HG03135 (cell line): ENCODE measurements at regions not wholly inside any gene's neighbourhood (a gene's known extent, or its start where the extent isn't known, plus 50 kb on each side); places are given as distances from the start of the nearest gene placed in this dataset.
"Not testable (repeated sequence)": the region's sequence is repeated elsewhere in the genome, so short reads cannot be mapped to it uniquely, and the experiment has no call there.

Source experiments
- ATAC-seq: cut with Tn5 transposase; IDR thresholded peaks from one replicate; pipeline ENCODE4 v1.9.1; 2021; ENCODE audit warnings: mild to moderate bottlenecking, moderate library complexity; ENCODE audit not compliant: unreplicated experiment

DNA sequence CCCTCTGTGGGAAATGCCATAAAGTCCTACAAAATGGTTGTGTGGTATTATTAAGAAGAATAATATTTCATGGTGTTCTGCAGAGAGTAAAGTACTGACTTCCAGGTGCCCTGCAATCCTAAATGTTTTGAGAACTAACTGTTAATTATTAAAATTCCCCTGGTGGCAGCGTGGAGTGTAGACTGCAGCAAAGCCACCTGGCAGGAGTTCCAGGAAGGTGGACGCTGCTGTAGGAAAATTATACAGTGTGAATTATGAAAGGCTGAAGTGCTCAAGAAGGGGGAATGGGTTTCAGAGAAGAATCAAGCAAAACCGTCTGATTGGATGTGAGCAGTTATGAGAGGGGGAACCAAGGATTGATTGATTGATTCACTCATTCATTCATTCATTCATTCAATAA, 572.4 kb upstream of the PPP2R3A start:
- no peak for ATAC-seq

DNA sequence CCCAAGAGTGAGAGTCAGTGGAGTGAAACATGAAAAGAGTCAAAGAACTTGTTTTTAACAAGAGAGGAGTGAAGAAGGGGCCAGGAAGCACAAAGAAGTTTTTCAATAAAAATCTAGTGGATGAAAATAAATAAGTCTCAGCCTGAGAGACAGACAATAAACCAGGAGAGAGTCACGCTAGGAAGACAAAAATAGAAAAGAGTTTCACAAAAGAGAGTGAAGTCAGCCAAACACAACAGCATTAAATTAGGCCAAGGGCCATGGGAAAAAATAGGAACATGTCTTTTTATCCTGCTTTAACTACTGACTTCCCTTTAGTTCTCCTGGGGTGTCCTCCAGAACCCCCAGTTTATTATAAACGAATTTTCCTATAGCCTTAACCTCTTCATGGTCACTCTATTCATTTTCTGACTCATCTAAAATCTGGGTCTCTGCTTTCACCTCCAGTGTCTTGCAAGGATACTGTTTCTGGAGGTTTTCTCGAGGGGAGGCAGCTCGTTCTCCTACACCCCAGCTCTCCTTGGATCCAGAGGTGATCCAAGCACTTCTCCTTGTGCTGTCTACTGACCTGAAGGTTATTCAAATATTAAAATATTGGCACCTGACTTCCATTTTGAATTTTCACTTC, 571.5 kb upstream of the PPP2R3A start:
- no peak for ATAC-seq

DNA sequence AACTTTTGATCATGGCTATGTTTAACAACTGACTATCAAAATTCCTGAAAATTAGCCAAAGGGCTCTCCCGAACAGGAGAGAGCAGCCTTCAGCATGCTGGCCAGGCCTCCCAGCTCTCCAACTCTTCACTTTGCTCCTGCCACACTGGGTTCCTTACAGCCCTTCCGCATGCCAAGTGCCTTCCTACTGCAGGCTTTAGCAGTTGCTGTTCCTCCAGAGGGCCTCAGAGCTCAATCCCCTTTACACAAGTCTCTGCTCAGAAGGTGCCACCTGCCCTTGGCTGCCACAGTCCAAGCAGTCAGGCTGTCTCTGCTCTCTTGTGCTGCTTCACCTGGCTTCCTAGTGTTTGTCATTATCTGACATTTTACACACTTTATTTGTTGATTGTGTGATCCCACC, 553.1 kb upstream of the PPP2R3A start:
- ATAC-seq, result no peak

DNA sequence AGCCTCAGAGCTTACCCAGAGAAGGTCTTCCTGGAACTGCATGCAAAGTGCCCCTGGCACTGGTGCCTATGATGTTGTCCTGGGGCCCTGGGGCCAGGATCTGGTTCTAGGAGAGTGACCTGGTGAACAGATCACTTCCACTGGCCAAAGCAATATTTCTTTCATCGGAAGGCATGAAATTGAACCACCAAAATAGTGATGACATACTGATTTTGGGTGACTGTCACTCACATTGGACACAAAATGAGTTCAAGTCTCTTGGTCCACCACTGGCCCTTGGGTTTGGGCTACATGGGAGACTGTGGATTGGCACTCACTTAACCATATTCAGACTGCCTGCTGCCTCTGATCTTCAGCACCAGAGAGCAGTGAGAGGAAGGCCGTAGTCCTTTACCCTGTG, 549.3 kb upstream of the PPP2R3A start:
- ATAC-seq, result no peak

DNA sequence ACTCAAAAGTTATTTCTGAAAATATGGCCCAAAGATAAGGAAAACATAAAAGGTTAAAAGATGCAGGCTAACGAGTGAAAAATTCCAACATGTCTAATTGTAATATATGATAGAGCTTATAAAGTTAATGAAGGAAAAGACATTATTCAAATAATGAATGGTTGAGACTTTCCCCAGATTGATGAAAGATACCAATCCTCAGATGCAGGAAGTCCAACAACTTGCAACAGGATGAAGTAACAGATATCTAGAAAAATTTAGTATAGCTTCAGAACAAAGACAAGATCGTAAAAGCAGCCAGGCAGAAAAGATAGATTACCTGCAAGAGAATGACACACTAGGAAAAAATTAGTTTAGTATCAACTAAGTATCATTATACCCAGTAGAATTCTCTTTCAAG, 546.4 kb upstream of the PPP2R3A start:
- ATAC-seq, result no peak

DNA sequence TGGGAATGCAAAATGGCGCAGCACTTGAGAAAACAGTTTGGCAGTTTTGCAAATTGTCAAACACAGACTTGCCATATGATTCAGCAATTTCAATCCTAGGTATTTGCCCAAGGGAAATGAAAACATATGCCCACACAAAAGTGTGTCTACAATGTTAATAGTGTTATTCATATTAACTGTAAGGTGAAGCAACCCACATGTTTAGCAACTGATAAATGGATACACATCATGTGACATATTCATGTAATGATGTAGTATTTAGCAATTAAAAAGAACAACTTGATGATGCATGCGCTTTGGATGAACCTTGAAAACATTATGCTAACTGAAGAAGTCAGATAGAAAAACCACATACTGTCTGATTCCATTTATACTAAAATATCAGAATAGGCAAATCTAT, 539.0 kb upstream of the PPP2R3A start:
- ATAC-seq, result no peak

DNA sequence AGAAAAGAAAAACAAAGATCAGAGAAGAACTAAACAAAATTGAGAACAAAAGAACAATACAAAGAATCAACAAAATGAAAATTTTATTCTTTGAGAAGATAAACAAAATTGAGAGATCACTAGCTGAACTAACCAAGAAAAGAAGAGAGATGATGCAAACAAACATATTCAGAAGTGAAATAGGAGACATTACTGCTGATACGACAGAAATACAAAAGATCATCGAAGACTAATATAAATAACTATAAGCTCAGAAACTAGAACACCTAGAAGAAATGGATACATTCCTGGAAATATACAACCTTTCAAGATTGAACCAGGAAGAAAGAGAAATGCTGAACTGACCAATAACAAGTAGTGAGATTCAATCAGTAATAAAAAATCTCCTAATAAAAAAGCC, 533.1 kb upstream of the PPP2R3A start:
- ATAC-seq, result no peak

DNA sequence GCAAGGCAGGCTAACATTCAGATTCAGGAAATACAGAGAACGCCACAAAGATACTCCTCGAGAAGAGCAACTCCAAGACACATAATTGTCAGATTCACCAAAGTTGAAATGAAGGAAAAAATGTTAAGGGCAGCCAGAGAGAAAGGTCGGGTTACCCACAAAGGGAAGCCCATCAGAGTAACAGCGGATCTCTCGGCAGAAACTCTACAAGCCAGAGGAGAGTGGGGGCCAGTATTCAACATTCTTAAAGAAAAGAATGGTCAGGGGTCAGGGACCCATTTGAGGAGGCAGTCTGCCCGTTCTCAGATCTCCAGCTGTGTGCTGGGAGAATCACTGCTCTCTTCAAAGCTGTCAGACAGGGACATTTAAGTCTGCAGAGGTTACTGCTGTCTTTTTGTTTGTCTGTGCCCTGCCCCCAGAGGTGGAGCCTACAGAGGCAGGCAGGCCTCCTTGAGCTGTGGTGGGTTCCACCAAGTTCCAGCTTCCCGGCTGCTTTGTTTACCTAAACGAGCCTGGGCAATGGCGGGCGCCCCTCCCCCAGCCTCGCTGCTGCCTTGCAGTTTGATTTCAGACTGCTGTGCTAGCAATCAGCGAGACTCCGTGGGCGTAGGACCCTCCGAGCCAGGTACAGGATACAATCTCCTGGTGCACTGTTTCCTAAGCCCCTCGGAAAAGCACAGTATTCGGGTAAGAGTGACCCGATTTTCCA, 526.5 kb upstream of the PPP2R3A start:
- not testable (repeated sequence) for ATAC-seq

DNA sequence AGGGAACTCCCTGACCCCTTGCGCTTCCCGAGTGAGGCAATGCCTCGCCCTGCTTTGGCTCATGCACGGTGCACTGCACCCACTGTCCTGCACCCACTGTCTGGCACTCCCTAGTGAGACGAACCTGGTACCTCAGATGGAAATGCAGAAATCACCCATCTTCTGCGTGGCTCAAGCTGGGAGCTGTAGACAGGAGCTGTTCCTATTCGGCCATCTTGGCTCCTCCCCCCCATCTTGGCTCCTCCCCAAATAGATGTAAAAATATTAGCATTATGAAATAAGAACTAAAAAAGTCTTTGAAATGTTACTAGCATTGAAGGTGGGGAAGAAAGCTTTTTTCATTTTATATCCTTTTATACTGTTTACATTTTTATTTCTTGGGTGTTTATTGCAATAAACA, 525.9 kb upstream of the PPP2R3A start:
- not testable (repeated sequence) for ATAC-seq

DNA sequence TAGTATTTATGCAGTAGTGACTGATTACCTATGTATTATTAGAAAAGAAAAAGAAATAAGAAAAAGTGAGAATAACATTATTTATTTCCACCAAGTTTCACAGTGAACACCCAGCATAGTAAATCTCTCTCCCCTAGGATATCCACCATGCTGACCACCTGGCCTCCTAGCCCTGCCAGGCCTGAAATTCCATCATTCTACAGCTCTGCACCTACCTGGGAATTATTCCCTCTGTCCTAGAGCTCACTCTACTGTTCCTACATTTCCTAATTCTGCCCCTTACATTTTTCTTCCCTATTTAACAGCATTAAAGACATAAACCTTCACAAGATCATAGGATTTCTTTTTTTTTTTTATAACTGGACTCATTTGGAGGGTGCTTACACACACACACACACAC, 525.3 kb upstream of the PPP2R3A start:
- no peak for ATAC-seq

DNA sequence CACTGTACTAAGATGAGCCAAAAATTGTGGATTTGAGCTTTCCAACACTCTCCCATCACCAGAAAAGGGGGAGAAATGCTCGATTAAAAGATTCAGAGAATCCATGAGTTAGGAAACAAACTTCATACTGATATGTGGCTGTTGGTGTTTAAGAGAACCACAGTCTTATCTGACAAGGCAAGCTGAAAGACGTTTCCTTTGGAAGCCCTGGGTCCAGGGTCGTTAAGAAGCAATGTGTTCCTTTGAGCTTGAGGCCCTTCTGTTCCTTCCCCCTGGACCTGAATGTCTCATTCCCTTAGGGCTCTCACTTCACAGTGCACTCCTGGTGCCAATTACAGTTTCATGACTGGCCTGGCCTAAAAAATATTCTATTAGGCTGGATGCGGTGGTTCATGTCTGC, 524.8 kb upstream of the PPP2R3A start:
- no peak for ATAC-seq

DNA sequence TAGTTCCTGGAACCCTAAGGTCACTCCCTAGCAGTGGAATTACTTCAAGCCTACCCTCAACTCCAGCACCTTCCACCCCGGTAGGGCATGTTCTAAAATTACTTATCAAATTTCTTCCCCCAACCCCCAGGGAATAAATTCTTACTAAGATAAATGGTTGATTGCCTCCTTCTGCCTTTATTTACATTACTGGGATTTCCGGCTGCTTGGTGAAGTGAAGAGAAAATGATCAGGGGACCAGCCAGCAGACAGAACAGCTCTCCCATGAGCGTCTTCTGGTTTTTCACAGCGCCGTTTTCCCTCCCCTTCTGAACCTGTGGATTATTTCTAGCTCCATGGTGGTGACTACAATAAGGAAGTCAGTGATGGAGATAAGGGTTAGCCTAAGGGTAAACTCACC, 521.5 kb upstream of the PPP2R3A start:
- no peak for ATAC-seq

DNA sequence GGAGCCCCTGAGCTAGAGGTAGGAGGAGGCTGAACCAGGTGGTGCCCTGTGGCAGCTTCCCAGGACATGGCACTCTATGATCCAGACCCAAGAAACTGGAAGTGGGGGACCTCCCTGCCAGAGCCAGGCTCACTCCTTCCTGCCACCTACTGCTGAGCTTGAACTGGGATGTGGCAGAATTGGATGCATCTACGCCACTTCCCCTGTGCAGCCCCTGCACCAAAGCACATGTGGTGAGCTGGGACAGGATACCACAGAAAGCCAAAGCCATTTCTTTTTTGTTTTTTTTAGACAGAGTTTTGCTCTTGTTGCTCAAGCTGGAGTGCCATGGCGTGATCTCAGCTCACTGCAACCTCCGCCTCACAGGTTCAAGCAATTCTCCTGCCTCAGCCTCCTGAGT, 518.0 kb upstream of the PPP2R3A start:
- ATAC-seq, result no peak

DNA sequence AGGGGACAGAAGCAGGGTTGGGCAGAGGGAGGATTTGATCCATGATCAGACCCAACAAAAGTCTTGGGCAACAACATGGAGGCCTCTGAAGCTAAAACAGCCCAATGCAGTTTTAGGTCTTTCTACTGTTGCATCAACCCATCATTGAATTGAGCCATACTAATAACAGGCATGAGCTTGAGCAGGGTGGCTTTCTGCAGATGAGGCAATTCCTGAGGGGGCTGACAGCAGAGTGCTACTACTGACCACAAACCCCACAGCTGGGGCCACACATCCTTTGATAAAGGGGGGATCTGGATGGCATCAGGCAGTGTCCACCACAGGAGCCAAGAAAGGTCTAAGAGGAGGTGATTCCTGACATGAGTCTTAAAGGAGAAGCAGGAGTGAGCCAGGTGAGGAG, 517.0 kb upstream of the PPP2R3A start:
- no peak for ATAC-seq

DNA sequence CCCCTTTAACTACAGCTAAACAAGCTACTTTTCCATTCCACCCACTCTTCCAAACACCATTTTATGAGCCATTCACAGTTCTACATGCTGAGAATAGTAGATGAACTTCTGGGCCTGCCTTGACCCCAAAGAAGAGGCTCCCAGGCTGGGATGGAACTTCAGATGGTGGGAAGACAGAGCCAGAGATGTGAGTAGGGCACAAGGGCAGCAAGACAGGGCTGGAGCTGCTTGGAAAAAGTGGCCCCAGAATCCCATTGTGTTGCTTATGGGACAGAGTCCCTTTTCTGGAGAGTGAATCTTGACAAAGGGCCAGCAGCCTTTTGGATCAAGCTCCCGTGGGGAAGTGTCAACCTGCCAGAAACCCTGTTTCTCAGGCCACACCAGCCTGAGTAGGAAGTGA, 516.5 kb upstream of the PPP2R3A start:
- ATAC-seq, result no peak

DNA sequence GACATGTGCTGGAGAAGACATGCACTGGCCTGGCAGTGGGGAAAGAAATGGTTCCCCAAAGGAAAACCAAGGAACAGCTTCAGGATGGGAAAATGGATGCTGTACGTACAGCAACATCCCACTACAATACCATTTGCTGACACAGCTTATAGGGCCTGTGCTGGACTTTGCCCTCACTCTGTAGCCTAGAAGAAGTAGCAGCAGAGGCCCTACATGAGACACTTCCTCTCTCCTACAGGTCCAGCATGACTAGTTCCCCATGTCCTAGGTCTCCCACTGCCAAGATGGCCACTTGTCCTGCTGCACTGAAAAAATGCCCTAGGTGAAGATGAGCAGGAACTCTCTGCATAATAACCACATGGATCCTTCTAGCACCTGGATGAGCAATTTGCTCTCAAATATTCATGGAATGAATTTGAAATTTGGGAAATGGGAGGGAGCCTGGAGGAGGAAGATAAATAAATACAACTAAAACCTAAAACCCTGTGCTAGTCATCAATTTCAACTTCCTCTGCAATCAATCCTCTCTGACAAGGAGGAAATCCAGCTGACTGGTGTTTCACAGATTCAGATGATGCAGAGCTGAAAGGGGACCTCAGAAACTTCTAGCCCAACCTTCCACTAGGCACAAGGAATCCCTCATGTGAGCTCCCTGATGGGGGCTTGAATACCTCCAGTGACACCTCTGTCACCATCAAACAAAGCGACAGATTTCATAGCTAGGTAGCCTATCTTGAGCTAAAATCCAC, 514.3 kb upstream of the PPP2R3A start:
- no peak for ATAC-seq

DNA sequence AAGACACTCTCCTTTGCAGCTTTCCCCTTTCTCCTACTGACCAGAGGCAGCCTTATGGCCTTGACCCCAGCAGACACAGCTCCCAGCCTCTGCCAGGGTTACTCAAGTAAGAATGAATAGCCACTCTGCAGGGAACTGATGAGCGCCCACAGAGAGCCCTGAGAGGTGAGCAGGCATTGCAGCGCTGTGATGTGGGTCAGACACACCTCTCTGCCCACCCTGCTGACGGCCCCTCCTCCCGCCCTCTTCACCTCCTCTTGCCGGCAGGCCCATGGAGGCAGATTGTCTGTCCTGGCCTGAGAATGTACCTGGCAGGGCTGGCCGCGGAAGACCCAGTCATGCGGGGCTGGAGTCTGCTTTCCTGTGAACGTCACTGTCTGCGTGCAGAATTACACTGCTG, 512.6 kb upstream of the PPP2R3A start:
- ATAC-seq, result no peak

DNA sequence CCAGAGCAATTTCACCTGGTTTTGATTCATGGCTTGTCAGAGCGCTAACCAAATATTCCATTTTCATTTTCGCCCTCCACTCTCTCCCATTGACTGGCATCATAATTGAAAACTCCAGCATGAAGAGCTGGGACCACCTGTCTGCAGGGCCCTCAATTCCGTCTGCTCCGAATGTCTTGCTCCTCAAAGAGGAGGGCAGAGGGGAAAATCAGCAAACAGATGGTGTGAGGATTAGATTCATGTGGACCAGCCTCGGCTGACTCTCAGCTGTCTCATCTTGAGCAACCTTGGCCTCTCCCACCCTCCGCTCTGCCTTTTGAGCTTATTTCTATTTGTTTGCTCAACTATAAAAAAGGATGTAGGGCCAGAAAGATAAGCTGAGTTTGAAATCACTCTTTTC, 512.2 kb upstream of the PPP2R3A start:
- ATAC-seq, result no peak

DNA sequence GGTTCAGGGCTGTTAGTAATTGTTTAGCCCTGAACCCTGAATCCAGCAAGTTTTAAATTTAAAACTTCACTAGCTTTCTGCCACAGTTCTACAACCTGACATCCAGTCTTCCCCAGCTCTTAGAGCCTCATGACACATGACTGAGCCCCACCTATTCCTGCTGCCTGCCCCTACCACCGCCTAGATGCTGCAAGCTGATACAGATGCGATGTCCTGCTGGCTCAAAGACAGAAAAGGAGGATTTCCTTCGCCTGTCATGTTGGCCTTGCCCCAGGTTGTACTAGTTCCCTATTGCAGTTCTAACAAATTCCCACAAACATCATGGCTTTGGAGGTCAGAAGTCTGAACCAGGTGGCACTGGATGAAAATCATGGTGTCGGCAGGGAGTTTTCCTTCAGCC, 510.6 kb upstream of the PPP2R3A start:
- no peak for ATAC-seq

DNA sequence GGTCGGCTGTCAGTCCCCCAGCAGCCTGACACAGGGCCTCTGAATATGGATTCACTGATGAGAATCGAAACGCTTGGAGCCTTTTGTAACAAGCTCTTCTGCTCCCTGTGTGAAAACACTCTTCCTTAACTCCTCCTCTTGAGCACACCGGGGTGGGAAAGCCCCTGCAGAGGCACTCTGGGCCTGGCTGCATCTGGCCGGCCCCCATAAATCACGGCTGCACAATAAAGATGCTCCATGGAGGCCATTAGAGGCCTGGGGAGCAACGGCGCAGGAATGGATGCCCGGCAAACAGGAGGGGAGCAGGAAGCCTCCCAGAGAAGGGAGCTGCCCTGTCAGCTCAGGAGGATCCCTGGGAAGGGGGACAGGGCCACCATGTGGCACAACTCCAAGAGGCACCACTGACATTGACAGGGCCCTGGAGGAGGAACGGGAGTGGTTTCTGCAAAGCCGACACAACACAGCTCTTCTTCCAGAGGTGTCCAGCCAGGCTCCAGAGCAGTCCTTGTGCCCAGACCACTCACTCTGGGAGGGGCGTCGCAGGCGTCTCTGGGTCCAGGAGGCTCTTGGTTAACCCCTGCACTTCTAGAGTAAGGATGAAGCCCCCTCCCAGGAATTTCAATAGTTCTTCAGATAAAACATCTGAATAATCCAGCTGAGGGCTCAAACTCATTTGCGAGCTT, 509.3 kb upstream of the PPP2R3A start:
- ATAC-seq, result no peak

DNA sequence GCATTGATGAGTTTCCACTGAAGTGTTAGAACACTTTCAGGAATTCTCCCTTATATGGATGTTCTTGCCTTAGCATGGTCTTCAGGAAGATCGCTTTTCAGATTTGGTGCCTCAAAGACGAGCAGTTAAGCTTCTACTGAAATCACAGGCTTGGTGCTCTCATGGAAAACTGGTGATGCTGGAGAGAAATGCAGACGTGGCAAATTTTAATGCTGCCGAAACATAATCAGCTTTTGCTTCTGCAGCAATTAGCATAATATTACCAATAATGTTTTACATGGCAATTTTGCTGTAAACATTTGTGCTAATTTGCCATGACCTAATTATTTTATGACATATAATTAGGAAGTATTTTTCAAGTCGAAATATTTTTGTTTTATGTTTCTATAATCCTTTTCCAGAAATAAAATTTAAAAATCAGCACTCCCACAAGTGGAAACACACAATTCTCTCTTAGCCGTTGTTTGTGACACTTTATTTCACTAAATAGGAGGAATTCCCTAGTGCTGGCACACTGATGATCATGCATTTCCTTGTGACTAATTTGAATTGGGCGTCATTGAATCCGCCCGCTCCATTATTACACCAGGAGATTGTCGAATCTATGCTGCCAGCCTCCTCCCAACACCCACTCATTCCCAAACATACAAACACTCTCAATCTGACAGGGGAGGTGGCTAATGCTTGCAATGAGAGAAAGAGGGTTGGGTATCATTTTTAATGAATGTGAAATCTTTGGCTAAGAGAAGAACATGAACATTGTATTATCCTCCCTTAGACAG, 506.8 kb upstream of the PPP2R3A start:
- ATAC-seq, result no peak
